H9 (cell line): ENCODE measurements at regions not wholly inside any gene's neighbourhood (a gene's known extent, or its start where the extent isn't known, plus 50 kb on each side); places are given as distances from the start of the nearest gene placed in this dataset.
A peak's percentile ranks its signal among the peaks of the same experiment; 100 is the strongest.

Source experiments
- DNase-seq: peaks from one replicate; pipeline ENCODE4 v3.0.0-alpha.2; 2017
- H2AFZ ChIP-seq: one replicate; pipeline ENCODE4 v1.6.1; 2013; ENCODE audit warnings: mild to moderate bottlenecking, low read length, control low read depth, moderate library complexity
- H2AK5ac ChIP-seq: 2 replicates; pipeline ENCODE4 v1.6.1; 2013; ENCODE audit warnings: low read length, control low read depth, mixed read lengths; ENCODE audit not compliant: insufficient read length
- H2BK120ac ChIP-seq: one replicate; pipeline ENCODE4 v1.6.1; 2013; ENCODE audit warnings: low read depth, mild to moderate bottlenecking, low read length, control low read depth, inconsistent platforms; ENCODE audit not compliant: poor library complexity, severe bottlenecking
- H2BK12ac ChIP-seq: 2 replicates; pipeline ENCODE4 v1.6.1; 2013; ENCODE audit warnings: low read length, control low read depth, mixed read lengths, low read depth; ENCODE audit not compliant: insufficient read length
- H2BK15ac ChIP-seq: 2 replicates; pipeline ENCODE4 v1.6.1; 2013; ENCODE audit warnings: low read depth, low read length, control low read depth
- H2BK20ac ChIP-seq: one replicate; pipeline ENCODE4 v1.6.1; 2013; ENCODE audit warnings: low read depth, mild to moderate bottlenecking, low read length, control low read depth, inconsistent platforms; ENCODE audit not compliant: poor library complexity, severe bottlenecking
- H2BK5ac ChIP-seq: 2 replicates; pipeline ENCODE4 v1.6.1; 2013; ENCODE audit warnings: low read length, control low read depth, mixed read lengths; ENCODE audit not compliant: insufficient read length
- H3K14ac ChIP-seq: 2 replicates; pipeline ENCODE4 v1.6.1; 2013; ENCODE audit warnings: low read length, control low read depth; ENCODE audit not compliant: insufficient read depth
- H3K18ac ChIP-seq: 2 replicates; pipeline ENCODE4 v1.6.1; 2013; ENCODE audit warnings: low read depth, mild to moderate bottlenecking, mixed read lengths, low read length, control low read depth; ENCODE audit not compliant: insufficient read length
- H3K23ac ChIP-seq: 2 replicates; pipeline ENCODE4 v1.6.1; 2013; ENCODE audit warnings: low read length, control low read depth, mixed read lengths, low read depth; ENCODE audit not compliant: insufficient read length
- H3K23me2 ChIP-seq: 2 replicates; pipeline ENCODE4 v1.6.1; 2013; ENCODE audit warnings: low read depth, mild to moderate bottlenecking, mixed read lengths, low read length, control low read depth; ENCODE audit not compliant: insufficient read length, poor library complexity, severe bottlenecking
- H3K27ac ChIP-seq: 2 replicates; pipeline ENCODE4 v1.5.1; 2013; ENCODE audit warnings: low read length, control low read depth, mixed read lengths, low read depth; ENCODE audit not compliant: insufficient read length
- H3K27me3 ChIP-seq: 2 replicates; pipeline ENCODE4 v1.6.1; 2013; ENCODE audit warnings: low read length, control low read depth, inconsistent platforms; ENCODE audit not compliant: insufficient read depth
- H3K4ac ChIP-seq: 2 replicates; pipeline ENCODE4 v1.6.1; 2013; ENCODE audit warnings: low read depth, mild to moderate bottlenecking, control low read depth, inconsistent platforms, low read length, moderate library complexity
- H3K4me1 ChIP-seq: 2 replicates; pipeline ENCODE4 v1.6.1; 2013; ENCODE audit warnings: low read length, control low read depth, inconsistent platforms; ENCODE audit not compliant: insufficient read depth
- H3K4me2 ChIP-seq: 2 replicates; pipeline ENCODE4 v1.6.1; 2013; ENCODE audit warnings: low read length, control low read depth, mixed read lengths; ENCODE audit not compliant: insufficient read length, insufficient read depth
- H3K56ac ChIP-seq: 2 replicates; pipeline ENCODE4 v1.6.1; 2013; ENCODE audit warnings: low read depth, mild to moderate bottlenecking, mixed read lengths, low read length, control low read depth; ENCODE audit not compliant: insufficient read length
- H3K79me1 ChIP-seq: 2 replicates; pipeline ENCODE4 v1.6.1; 2013; ENCODE audit warnings: low read depth, mild to moderate bottlenecking, moderate library complexity, low read length, control low read depth, inconsistent platforms; ENCODE audit not compliant: insufficient read depth, poor library complexity, severe bottlenecking
- H3K79me2 ChIP-seq: 2 replicates; pipeline ENCODE4 v1.6.1; 2013; ENCODE audit warnings: low read length, control low read depth, inconsistent platforms; ENCODE audit not compliant: insufficient read depth
- H3K9ac ChIP-seq: 2 replicates; pipeline ENCODE4 v1.6.1; 2013; ENCODE audit warnings: low read length, control low read depth, mixed read lengths; ENCODE audit not compliant: insufficient read length; ENCODE audit errors: extremely low read depth
- H3K9me3 ChIP-seq: one replicate; pipeline ENCODE4 v1.6.1; 2013; ENCODE audit warnings: low read depth, low read length, inconsistent platforms; ENCODE audit not compliant: control insufficient read depth
- H3T11ph ChIP-seq: one replicate; pipeline ENCODE4 v1.6.1; 2013; ENCODE audit warnings: mild to moderate bottlenecking, low read length, control low read depth, inconsistent platforms
- H4K20me1 ChIP-seq: one replicate; pipeline ENCODE4 v1.6.1; 2013; ENCODE audit not compliant: control insufficient read depth, insufficient read length, insufficient read depth
- H4K5ac ChIP-seq: 2 replicates; pipeline ENCODE4 v1.6.1; 2013; ENCODE audit warnings: low read depth, mild to moderate bottlenecking, mixed read lengths, low read length, control low read depth; ENCODE audit not compliant: insufficient read length
- H4K8ac ChIP-seq: replicated peaks from 2 replicates; pipeline ENCODE4 v1.6.1; 2013; ENCODE audit warnings: low read length, control low read depth, mixed read lengths, low read depth; ENCODE audit not compliant: insufficient read length
- H4K91ac ChIP-seq: 2 replicates; pipeline ENCODE4 v1.6.1; 2013; ENCODE audit warnings: low read depth, mild to moderate bottlenecking, moderate library complexity, mixed read lengths, low read length, control low read depth; ENCODE audit not compliant: insufficient read length
- H3K27ac Mint-ChIP-seq, 3 experiments: 2 replicates in 2 of 3; 3 replicates in 1 of 3; pipeline ENCODE4 v1.8.0; 2020 to 2021; ENCODE audit warnings: mixed read lengths in 3 of 3, mild to moderate bottlenecking in 1 of 3, moderate library complexity in 1 of 3
- H3K27me3 Mint-ChIP-seq: 2 replicates; pipeline ENCODE4 v1.8.0; 2021; ENCODE audit warnings: low read depth, mild to moderate bottlenecking, moderate library complexity, mixed read lengths
- H3K36me3 Mint-ChIP-seq, 3 experiments: 2 replicates in 2 of 3; 3 replicates in 1 of 3; pipeline ENCODE4 v1.8.0; 2020 to 2021; ENCODE audit warnings: low read depth in 3 of 3, mixed read lengths in 3 of 3; ENCODE audit not compliant: insufficient read depth in 1 of 3
- H3K4me1 Mint-ChIP-seq, 2 experiments: 2 replicates each; pipeline ENCODE4 v1.8.0; 2020; ENCODE audit warnings: mixed read lengths in 2 of 2
- H3K4me3 Mint-ChIP-seq, 2 experiments: 2 replicates in 1 of 2; 3 replicates in 1 of 2; pipeline ENCODE4 v1.8.0; 2020 to 2021; ENCODE audit warnings: mild to moderate bottlenecking in 2 of 2, mixed read lengths in 2 of 2, moderate library complexity in 1 of 2
- H3K9me3 Mint-ChIP-seq, 2 experiments: 2 replicates in 1 of 2; 3 replicates in 1 of 2; pipeline ENCODE4 v1.8.0; 2020; ENCODE audit warnings: mild to moderate bottlenecking in 2 of 2, mixed read lengths in 2 of 2, moderate library complexity in 1 of 2
- CTCF ChIP-seq: fragments of 200-600 bp; sonication (generic); conservative IDR thresholded peaks from 3 replicates; pipeline ENCODE4 v1.8.0; 2021; ENCODE audit warnings: antibody characterized with exemption, mild to moderate bottlenecking
- WGBS: extraction: QIAGEN DNeasy Blood & Tissue Kit; methylation state at CpG from one replicate; pipeline ENCODE4 v1.1.7; 2013; ENCODE audit warnings: missing lambda C conversion rate, low lambda C conversion rate, mixed read lengths; ENCODE audit not compliant: insufficient read length; ENCODE audit errors: extremely low coverage; 5-methylcytosine and 5-hydroxymethylcytosine counted together

GRCh38 chr2:47654790-47655562 is 84.2 kb upstream of the KCNK12 start:
- no peak overlapping the region for H3K4ac ChIP-seq
- H3K27ac ChIP-seq: no peak overlapping the region
- no peak overlapping the region for H4K91ac ChIP-seq
- H3K9me3 Mint-ChIP-seq: no peaks in the 10 kb centered on the region; a peak in 1 of 5 replicates
- no peak overlapping the region for H4K5ac ChIP-seq
- peak overlapping the region; percentile 32 to 93 (median 68); a peak in 5 of 7 replicates for H3K27ac Mint-ChIP-seq
- no peak overlapping the region for H4K8ac ChIP-seq
- H3K23me2 ChIP-seq: no peaks in the 10 kb centered on the region
- no peak overlapping the region for H2BK20ac ChIP-seq
- H3K23ac ChIP-seq: no peak overlapping the region
- no peak overlapping the region; a peak in 1 of 5 replicates for H3K4me3 Mint-ChIP-seq
- H2BK15ac ChIP-seq: no peak overlapping the region
- H2BK12ac ChIP-seq: no peak overlapping the region
- no peak overlapping the region for H3K9ac ChIP-seq
- DNase-seq: peak; percentile 59
- H2AK5ac ChIP-seq: no peak overlapping the region
- peak overlapping the region; percentile 51 for H3K18ac ChIP-seq
- H3K14ac ChIP-seq: no peak overlapping the region; the same call in 1 of the 2 replicates
- H3K56ac ChIP-seq: no peak overlapping the region
- no peak overlapping the region for H3T11ph ChIP-seq
- peaks cover 3% of the 10 kb centered on the region; the same call in 1 of the 2 replicates for H3K4me1 ChIP-seq
- no peaks in the 10 kb centered on the region for H4K20me1 ChIP-seq
- H3K79me1 ChIP-seq: no peaks in the 10 kb centered on the region
- no peak overlapping the region for H2BK120ac ChIP-seq
- H3K9me3 ChIP-seq: no peaks in the 10 kb centered on the region
- no peak for TF ChIP-seq CTCF
- no peak overlapping the region for H2BK5ac ChIP-seq
- no peaks in the 10 kb centered on the region for H3K27me3 ChIP-seq
- H3K36me3 Mint-ChIP-seq: no peaks in the 10 kb centered on the region; a peak in 2 of 7 replicates
- no peaks in the 10 kb centered on the region; the same call in 1 of the 2 replicates for H3K27me3 Mint-ChIP-seq
- no peaks in the 10 kb centered on the region for H3K79me2 ChIP-seq
- WGBS: no CpG with 5 or more reads among the region's 15 CpGs
- H3K4me1 Mint-ChIP-seq: peaks cover 32 to 38% of the 10 kb centered on the region in 2 experiments
- no peak overlapping the region for H3K4me2 ChIP-seq
- H2AFZ ChIP-seq: no peak overlapping the region
